ENCODE measurements at regions not wholly inside any gene's neighbourhood (a gene's known extent, or its start where the extent isn't known, plus 50 kb on each side); places are given as distances from the start of the nearest gene placed in this dataset.

GRCh38 chr4:176525576-176525975 is 205.8 kb downstream of the SPCS3 start:
- ATAC-seq, result no peak
- no peak overlapping the region for H3K27ac Mint-ChIP-seq
- no peaks in the 10 kb centered on the region for H3K4me1 Mint-ChIP-seq
- no peaks in the 10 kb centered on the region for H3K36me3 Mint-ChIP-seq
- no peaks in the 10 kb centered on the region for H3K9me3 Mint-ChIP-seq
- no peaks in the 10 kb centered on the region for H3K27me3 Mint-ChIP-seq
- H3K4me3 Mint-ChIP-seq, result no peak overlapping the region

GRCh38 chr4:176526704-176527103 is 206.9 kb downstream of the SPCS3 start:
- no peaks in the 10 kb centered on the region for H3K4me1 Mint-ChIP-seq
- H3K9me3 Mint-ChIP-seq, result no peaks in the 10 kb centered on the region
- H3K27ac Mint-ChIP-seq, result no peak overlapping the region
- H3K36me3 Mint-ChIP-seq, result no peaks in the 10 kb centered on the region
- no peak for ATAC-seq
- H3K27me3 Mint-ChIP-seq, result no peaks in the 10 kb centered on the region
- no peak overlapping the region for H3K4me3 Mint-ChIP-seq

GRCh38 chr4:176529574-176529973 is 209.8 kb downstream of the SPCS3 start:
- Mint-ChIP-seq H3K27ac (no peak overlapping the region), H3K27me3 (no peaks in the 10 kb centered on the region), H3K9me3 (no peaks in the 10 kb centered on the region), H3K36me3 (no peaks in the 10 kb centered on the region), H3K4me1 (no peaks in the 10 kb centered on the region), H3K4me3 (no peak overlapping the region)
- no peak for ATAC-seq

GRCh38 chr4:176533159-176533558 is 213.4 kb downstream of the SPCS3 start:
- Mint-ChIP-seq H3K4me3 (no peak overlapping the region), H3K4me1 (no peaks in the 10 kb centered on the region), H3K27ac (no peak overlapping the region), H3K9me3 (no peaks in the 10 kb centered on the region), H3K27me3 (no peaks in the 10 kb centered on the region), H3K36me3 (no peaks in the 10 kb centered on the region)
- ATAC-seq, result no peak

- no peaks in the 10 kb centered on the region for H3K27me3 Mint-ChIP-seq
- H3K4me1 Mint-ChIP-seq, result no peaks in the 10 kb centered on the region
- ATAC-seq, result no peak
- H3K4me3 Mint-ChIP-seq, result no peak overlapping the region
- no peaks in the 10 kb centered on the region for H3K36me3 Mint-ChIP-seq
- no peak overlapping the region for H3K27ac Mint-ChIP-seq
- no peaks in the 10 kb centered on the region for H3K9me3 Mint-ChIP-seq
Measured at GRCh38 chr4:176534566-176534965, 214.8 kb downstream of the SPCS3 start.

GRCh38 chr4:176538217-176538925 is 218.6 kb downstream of the SPCS3 start:
- H3K27ac Mint-ChIP-seq, result no peak overlapping the region
- no peaks in the 10 kb centered on the region for H3K27me3 Mint-ChIP-seq
- H3K4me1 Mint-ChIP-seq, result no peaks in the 10 kb centered on the region
- ATAC-seq, result no peak
- H3K4me3 Mint-ChIP-seq, result no peak overlapping the region
- no peaks in the 10 kb centered on the region for H3K9me3 Mint-ChIP-seq
- H3K36me3 Mint-ChIP-seq, result no peaks in the 10 kb centered on the region

- no peak overlapping the region for H3K27ac Mint-ChIP-seq
- no peak overlapping the region for H3K4me3 Mint-ChIP-seq
- no peaks in the 10 kb centered on the region for H3K4me1 Mint-ChIP-seq
- no peaks in the 10 kb centered on the region for H3K9me3 Mint-ChIP-seq
- ATAC-seq, result no peak
- H3K36me3 Mint-ChIP-seq, result no peaks in the 10 kb centered on the region
- H3K27me3 Mint-ChIP-seq, result no peaks in the 10 kb centered on the region
Measured at GRCh38 chr4:176539091-176539784, 219.5 kb downstream of the SPCS3 start.

GRCh38 chr4:176539785-176540175 is 220.0 kb downstream of the SPCS3 start:
- Mint-ChIP-seq H3K9me3 (no peaks in the 10 kb centered on the region), H3K36me3 (no peaks in the 10 kb centered on the region), H3K4me3 (no peak overlapping the region), H3K27me3 (no peaks in the 10 kb centered on the region), H3K27ac (no peak overlapping the region), H3K4me1 (no peaks in the 10 kb centered on the region)
- no peak for ATAC-seq

- ATAC-seq, result no peak
- Mint-ChIP-seq H3K36me3 (no peaks in the 10 kb centered on the region), H3K4me3 (no peak overlapping the region), H3K4me1 (no peaks in the 10 kb centered on the region), H3K27ac (no peak overlapping the region), H3K9me3 (no peaks in the 10 kb centered on the region), H3K27me3 (no peaks in the 10 kb centered on the region)
Measured at GRCh38 chr4:176540814-176541213, 221.0 kb downstream of the SPCS3 start.

- Mint-ChIP-seq H3K27ac (no peak overlapping the region), H3K4me1 (no peaks in the 10 kb centered on the region), H3K36me3 (no peaks in the 10 kb centered on the region), H3K9me3 (no peaks in the 10 kb centered on the region), H3K4me3 (no peak overlapping the region), H3K27me3 (no peaks in the 10 kb centered on the region)
- peak; percentile 31 for ATAC-seq
Measured at GRCh38 chr4:176545872-176546271, 226.1 kb downstream of the SPCS3 start.

GRCh38 chr4:176546975-176547374 is 227.2 kb downstream of the SPCS3 start:
- no peak overlapping the region for H3K4me3 Mint-ChIP-seq
- H3K9me3 Mint-ChIP-seq, result peaks cover 3% of the 10 kb centered on the region
- no peaks in the 10 kb centered on the region for H3K36me3 Mint-ChIP-seq
- H3K27me3 Mint-ChIP-seq, result no peaks in the 10 kb centered on the region
- H3K4me1 Mint-ChIP-seq, result no peaks in the 10 kb centered on the region
- H3K27ac Mint-ChIP-seq, result no peak overlapping the region
- no peak for ATAC-seq

GRCh38 chr4:176548571-176548970 is 228.8 kb downstream of the SPCS3 start:
- Mint-ChIP-seq H3K36me3 (no peaks in the 10 kb centered on the region), H3K27me3 (no peaks in the 10 kb centered on the region), H3K4me3 (no peak overlapping the region), H3K27ac (no peak overlapping the region), H3K9me3 (peaks cover 8% of the 10 kb centered on the region), H3K4me1 (no peaks in the 10 kb centered on the region)
- no peak for ATAC-seq

GRCh38 chr4:176549161-176549865 is 229.5 kb downstream of the SPCS3 start:
- H3K27ac Mint-ChIP-seq, result no peak overlapping the region
- H3K36me3 Mint-ChIP-seq, result no peaks in the 10 kb centered on the region
- H3K27me3 Mint-ChIP-seq, result no peaks in the 10 kb centered on the region
- no peak overlapping the region for H3K4me3 Mint-ChIP-seq
- no peak for ATAC-seq
- H3K9me3 Mint-ChIP-seq, result peaks cover 8% of the 10 kb centered on the region
- no peaks in the 10 kb centered on the region for H3K4me1 Mint-ChIP-seq

GRCh38 chr4:176558661-176559060 is 234.1 kb downstream of the VEGFC start:
- Mint-ChIP-seq H3K27me3 (no peaks in the 10 kb centered on the region), H3K4me3 (no peak overlapping the region), H3K27ac (no peak overlapping the region), H3K4me1 (no peaks in the 10 kb centered on the region), H3K9me3 (no peaks in the 10 kb centered on the region), H3K36me3 (no peaks in the 10 kb centered on the region)
- no peak for ATAC-seq

- Mint-ChIP-seq H3K9me3 (no peaks in the 10 kb centered on the region), H3K27ac (no peak overlapping the region), H3K4me3 (no peak overlapping the region), H3K4me1 (no peaks in the 10 kb centered on the region), H3K27me3 (no peaks in the 10 kb centered on the region), H3K36me3 (no peaks in the 10 kb centered on the region)
- ATAC-seq, result no peak
Measured at GRCh38 chr4:176561368-176561767, 231.4 kb downstream of the VEGFC start.

- Mint-ChIP-seq H3K27me3 (no peaks in the 10 kb centered on the region), H3K4me3 (no peak overlapping the region), H3K9me3 (no peaks in the 10 kb centered on the region), H3K36me3 (no peaks in the 10 kb centered on the region), H3K4me1 (no peaks in the 10 kb centered on the region), H3K27ac (no peak overlapping the region)
- ATAC-seq, result no peak
Measured at GRCh38 chr4:176563591-176563990, 229.1 kb downstream of the VEGFC start.
